ENCODE measurements at regions not wholly inside any gene's neighbourhood (a gene's known extent, or its start where the extent isn't known, plus 50 kb on each side); places are given as distances from the start of the nearest gene placed in this dataset.

DNA sequence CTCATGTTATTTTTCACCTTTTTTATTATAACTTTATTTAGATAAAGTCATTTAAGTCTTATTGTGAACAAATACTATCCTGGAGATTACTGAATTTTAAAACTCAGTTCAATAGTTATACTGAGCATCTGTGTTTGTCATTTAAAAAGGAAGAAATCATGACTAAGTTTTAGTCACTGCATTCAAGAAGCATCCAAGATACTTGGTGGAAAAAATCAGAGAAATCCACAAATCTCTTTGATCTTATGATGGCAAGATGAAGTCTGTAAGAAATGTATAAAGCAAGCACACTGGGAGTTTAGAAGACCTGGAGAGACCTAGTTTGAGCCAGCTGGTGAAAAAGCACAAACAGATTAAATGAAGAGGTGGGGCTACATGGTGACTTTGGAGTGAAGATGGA, 529.8 kb upstream of the IGFBP3 start (continued):
- TF ChIP-seq, protein P1, sequence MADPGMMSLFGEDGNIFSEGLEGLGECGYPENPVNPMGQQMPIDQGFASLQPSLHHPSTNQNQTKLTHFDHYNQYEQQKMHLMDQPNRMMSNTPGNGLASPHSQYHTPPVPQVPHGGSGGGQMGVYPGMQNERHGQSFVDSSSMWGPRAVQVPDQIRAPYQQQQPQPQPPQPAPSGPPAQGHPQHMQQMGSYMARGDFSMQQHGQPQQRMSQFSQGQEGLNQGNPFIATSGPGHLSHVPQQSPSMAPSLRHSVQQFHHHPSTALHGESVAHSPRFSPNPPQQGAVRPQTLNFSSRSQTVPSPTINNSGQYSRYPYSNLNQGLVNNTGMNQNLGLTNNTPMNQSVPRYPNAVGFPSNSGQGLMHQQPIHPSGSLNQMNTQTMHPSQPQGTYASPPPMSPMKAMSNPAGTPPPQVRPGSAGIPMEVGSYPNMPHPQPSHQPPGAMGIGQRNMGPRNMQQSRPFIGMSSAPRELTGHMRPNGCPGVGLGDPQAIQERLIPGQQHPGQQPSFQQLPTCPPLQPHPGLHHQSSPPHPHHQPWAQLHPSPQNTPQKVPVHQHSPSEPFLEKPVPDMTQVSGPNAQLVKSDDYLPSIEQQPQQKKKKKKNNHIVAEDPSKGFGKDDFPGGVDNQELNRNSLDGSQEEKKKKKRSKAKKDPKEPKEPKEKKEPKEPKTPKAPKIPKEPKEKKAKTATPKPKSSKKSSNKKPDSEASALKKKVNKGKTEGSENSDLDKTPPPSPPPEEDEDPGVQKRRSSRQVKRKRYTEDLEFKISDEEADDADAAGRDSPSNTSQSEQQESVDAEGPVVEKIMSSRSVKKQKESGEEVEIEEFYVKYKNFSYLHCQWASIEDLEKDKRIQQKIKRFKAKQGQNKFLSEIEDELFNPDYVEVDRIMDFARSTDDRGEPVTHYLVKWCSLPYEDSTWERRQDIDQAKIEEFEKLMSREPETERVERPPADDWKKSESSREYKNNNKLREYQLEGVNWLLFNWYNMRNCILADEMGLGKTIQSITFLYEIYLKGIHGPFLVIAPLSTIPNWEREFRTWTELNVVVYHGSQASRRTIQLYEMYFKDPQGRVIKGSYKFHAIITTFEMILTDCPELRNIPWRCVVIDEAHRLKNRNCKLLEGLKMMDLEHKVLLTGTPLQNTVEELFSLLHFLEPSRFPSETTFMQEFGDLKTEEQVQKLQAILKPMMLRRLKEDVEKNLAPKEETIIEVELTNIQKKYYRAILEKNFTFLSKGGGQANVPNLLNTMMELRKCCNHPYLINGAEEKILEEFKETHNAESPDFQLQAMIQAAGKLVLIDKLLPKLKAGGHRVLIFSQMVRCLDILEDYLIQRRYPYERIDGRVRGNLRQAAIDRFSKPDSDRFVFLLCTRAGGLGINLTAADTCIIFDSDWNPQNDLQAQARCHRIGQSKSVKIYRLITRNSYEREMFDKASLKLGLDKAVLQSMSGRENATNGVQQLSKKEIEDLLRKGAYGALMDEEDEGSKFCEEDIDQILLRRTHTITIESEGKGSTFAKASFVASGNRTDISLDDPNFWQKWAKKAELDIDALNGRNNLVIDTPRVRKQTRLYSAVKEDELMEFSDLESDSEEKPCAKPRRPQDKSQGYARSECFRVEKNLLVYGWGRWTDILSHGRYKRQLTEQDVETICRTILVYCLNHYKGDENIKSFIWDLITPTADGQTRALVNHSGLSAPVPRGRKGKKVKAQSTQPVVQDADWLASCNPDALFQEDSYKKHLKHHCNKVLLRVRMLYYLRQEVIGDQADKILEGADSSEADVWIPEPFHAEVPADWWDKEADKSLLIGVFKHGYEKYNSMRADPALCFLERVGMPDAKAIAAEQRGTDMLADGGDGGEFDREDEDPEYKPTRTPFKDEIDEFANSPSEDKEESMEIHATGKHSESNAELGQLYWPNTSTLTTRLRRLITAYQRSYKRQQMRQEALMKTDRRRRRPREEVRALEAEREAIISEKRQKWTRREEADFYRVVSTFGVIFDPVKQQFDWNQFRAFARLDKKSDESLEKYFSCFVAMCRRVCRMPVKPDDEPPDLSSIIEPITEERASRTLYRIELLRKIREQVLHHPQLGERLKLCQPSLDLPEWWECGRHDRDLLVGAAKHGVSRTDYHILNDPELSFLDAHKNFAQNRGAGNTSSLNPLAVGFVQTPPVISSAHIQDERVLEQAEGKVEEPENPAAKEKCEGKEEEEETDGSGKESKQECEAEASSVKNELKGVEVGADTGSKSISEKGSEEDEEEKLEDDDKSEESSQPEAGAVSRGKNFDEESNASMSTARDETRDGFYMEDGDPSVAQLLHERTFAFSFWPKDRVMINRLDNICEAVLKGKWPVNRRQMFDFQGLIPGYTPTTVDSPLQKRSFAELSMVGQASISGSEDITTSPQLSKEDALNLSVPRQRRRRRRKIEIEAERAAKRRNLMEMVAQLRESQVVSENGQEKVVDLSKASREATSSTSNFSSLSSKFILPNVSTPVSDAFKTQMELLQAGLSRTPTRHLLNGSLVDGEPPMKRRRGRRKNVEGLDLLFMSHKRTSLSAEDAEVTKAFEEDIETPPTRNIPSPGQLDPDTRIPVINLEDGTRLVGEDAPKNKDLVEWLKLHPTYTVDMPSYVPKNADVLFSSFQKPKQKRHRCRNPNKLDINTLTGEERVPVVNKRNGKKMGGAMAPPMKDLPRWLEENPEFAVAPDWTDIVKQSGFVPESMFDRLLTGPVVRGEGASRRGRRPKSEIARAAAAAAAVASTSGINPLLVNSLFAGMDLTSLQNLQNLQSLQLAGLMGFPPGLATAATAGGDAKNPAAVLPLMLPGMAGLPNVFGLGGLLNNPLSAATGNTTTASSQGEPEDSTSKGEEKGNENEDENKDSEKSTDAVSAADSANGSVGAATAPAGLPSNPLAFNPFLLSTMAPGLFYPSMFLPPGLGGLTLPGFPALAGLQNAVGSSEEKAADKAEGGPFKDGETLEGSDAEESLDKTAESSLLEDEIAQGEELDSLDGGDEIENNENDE (IDR thresholded peaks at IDR 0.05; ENCODE audit: insufficient replicate concordance, low read length): no peak
- TF ChIP-seq TAF1 (IDR thresholded peaks at IDR 0.05; ENCODE audit: low read depth, low read length) (no peak), ASH2L (IDR thresholded peaks at IDR 0.05; ENCODE audit: low read length) (no peak), CHD1 (IDR thresholded peaks at IDR 0.05; ENCODE audit: low read depth, low read length) (no peak), JUN (IDR thresholded peaks at IDR 0.05; ENCODE audit: low read depth, low read length) (no peak), KDM1A (IDR thresholded peaks at IDR 0.05; ENCODE audit: borderline replicate concordance, low read length) (no peak)

All from H1 (cell line).